H9 (cell line): ENCODE measurements at regions not wholly inside any gene's neighbourhood (a gene's known extent, or its start where the extent isn't known, plus 50 kb on each side); places are given as distances from the start of the nearest gene placed in this dataset.

Experiments
- DNase-seq: peaks from one replicate; pipeline ENCODE4 v3.0.0-alpha.2; 2017
- H2AFZ ChIP-seq: one replicate; pipeline ENCODE4 v1.6.1; 2013; ENCODE audit warnings: mild to moderate bottlenecking, low read length, control low read depth, moderate library complexity
- H2AK5ac ChIP-seq: 2 replicates; pipeline ENCODE4 v1.6.1; 2013; ENCODE audit warnings: low read length, control low read depth, mixed read lengths; ENCODE audit not compliant: insufficient read length
- H2BK120ac ChIP-seq: one replicate; pipeline ENCODE4 v1.6.1; 2013; ENCODE audit warnings: low read depth, mild to moderate bottlenecking, low read length, control low read depth, inconsistent platforms; ENCODE audit not compliant: poor library complexity, severe bottlenecking
- H2BK12ac ChIP-seq: 2 replicates; pipeline ENCODE4 v1.6.1; 2013; ENCODE audit warnings: low read length, control low read depth, mixed read lengths, low read depth; ENCODE audit not compliant: insufficient read length
- H2BK15ac ChIP-seq: 2 replicates; pipeline ENCODE4 v1.6.1; 2013; ENCODE audit warnings: low read depth, low read length, control low read depth
- H2BK20ac ChIP-seq: one replicate; pipeline ENCODE4 v1.6.1; 2013; ENCODE audit warnings: low read depth, mild to moderate bottlenecking, low read length, control low read depth, inconsistent platforms; ENCODE audit not compliant: poor library complexity, severe bottlenecking
- H2BK5ac ChIP-seq: 2 replicates; pipeline ENCODE4 v1.6.1; 2013; ENCODE audit warnings: low read length, control low read depth, mixed read lengths; ENCODE audit not compliant: insufficient read length
- H3K14ac ChIP-seq: 2 replicates; pipeline ENCODE4 v1.6.1; 2013; ENCODE audit warnings: low read length, control low read depth; ENCODE audit not compliant: insufficient read depth
- H3K18ac ChIP-seq: 2 replicates; pipeline ENCODE4 v1.6.1; 2013; ENCODE audit warnings: low read depth, mild to moderate bottlenecking, mixed read lengths, low read length, control low read depth; ENCODE audit not compliant: insufficient read length
- H3K23ac ChIP-seq: 2 replicates; pipeline ENCODE4 v1.6.1; 2013; ENCODE audit warnings: low read length, control low read depth, mixed read lengths, low read depth; ENCODE audit not compliant: insufficient read length
- H3K23me2 ChIP-seq: 2 replicates; pipeline ENCODE4 v1.6.1; 2013; ENCODE audit warnings: low read depth, mild to moderate bottlenecking, mixed read lengths, low read length, control low read depth; ENCODE audit not compliant: insufficient read length, poor library complexity, severe bottlenecking
- H3K27ac ChIP-seq: 2 replicates; pipeline ENCODE4 v1.5.1; 2013; ENCODE audit warnings: low read length, control low read depth, mixed read lengths, low read depth; ENCODE audit not compliant: insufficient read length
- H3K27me3 ChIP-seq: 2 replicates; pipeline ENCODE4 v1.6.1; 2013; ENCODE audit warnings: low read length, control low read depth, inconsistent platforms; ENCODE audit not compliant: insufficient read depth
- H3K4ac ChIP-seq: 2 replicates; pipeline ENCODE4 v1.6.1; 2013; ENCODE audit warnings: low read depth, mild to moderate bottlenecking, control low read depth, inconsistent platforms, low read length, moderate library complexity
- H3K4me1 ChIP-seq: 2 replicates; pipeline ENCODE4 v1.6.1; 2013; ENCODE audit warnings: low read length, control low read depth, inconsistent platforms; ENCODE audit not compliant: insufficient read depth
- H3K4me2 ChIP-seq: 2 replicates; pipeline ENCODE4 v1.6.1; 2013; ENCODE audit warnings: low read length, control low read depth, mixed read lengths; ENCODE audit not compliant: insufficient read length, insufficient read depth
- H3K56ac ChIP-seq: 2 replicates; pipeline ENCODE4 v1.6.1; 2013; ENCODE audit warnings: low read depth, mild to moderate bottlenecking, mixed read lengths, low read length, control low read depth; ENCODE audit not compliant: insufficient read length
- H3K79me1 ChIP-seq: 2 replicates; pipeline ENCODE4 v1.6.1; 2013; ENCODE audit warnings: low read depth, mild to moderate bottlenecking, moderate library complexity, low read length, control low read depth, inconsistent platforms; ENCODE audit not compliant: insufficient read depth, poor library complexity, severe bottlenecking
- H3K79me2 ChIP-seq: 2 replicates; pipeline ENCODE4 v1.6.1; 2013; ENCODE audit warnings: low read length, control low read depth, inconsistent platforms; ENCODE audit not compliant: insufficient read depth
- H3K9ac ChIP-seq: 2 replicates; pipeline ENCODE4 v1.6.1; 2013; ENCODE audit warnings: low read length, control low read depth, mixed read lengths; ENCODE audit not compliant: insufficient read length; ENCODE audit errors: extremely low read depth
- H3K9me3 ChIP-seq: one replicate; pipeline ENCODE4 v1.6.1; 2013; ENCODE audit warnings: low read depth, low read length, inconsistent platforms; ENCODE audit not compliant: control insufficient read depth
- H3T11ph ChIP-seq: one replicate; pipeline ENCODE4 v1.6.1; 2013; ENCODE audit warnings: mild to moderate bottlenecking, low read length, control low read depth, inconsistent platforms
- H4K20me1 ChIP-seq: one replicate; pipeline ENCODE4 v1.6.1; 2013; ENCODE audit not compliant: control insufficient read depth, insufficient read length, insufficient read depth
- H4K5ac ChIP-seq: 2 replicates; pipeline ENCODE4 v1.6.1; 2013; ENCODE audit warnings: low read depth, mild to moderate bottlenecking, mixed read lengths, low read length, control low read depth; ENCODE audit not compliant: insufficient read length
- H4K8ac ChIP-seq: replicated peaks from 2 replicates; pipeline ENCODE4 v1.6.1; 2013; ENCODE audit warnings: low read length, control low read depth, mixed read lengths, low read depth; ENCODE audit not compliant: insufficient read length
- H4K91ac ChIP-seq: 2 replicates; pipeline ENCODE4 v1.6.1; 2013; ENCODE audit warnings: low read depth, mild to moderate bottlenecking, moderate library complexity, mixed read lengths, low read length, control low read depth; ENCODE audit not compliant: insufficient read length
- H3K27ac Mint-ChIP-seq, 3 experiments: 2 replicates in 2 of 3; 3 replicates in 1 of 3; pipeline ENCODE4 v1.8.0; 2020 to 2021; ENCODE audit warnings: mixed read lengths in 3 of 3, mild to moderate bottlenecking in 1 of 3, moderate library complexity in 1 of 3
- H3K27me3 Mint-ChIP-seq: 2 replicates; pipeline ENCODE4 v1.8.0; 2021; ENCODE audit warnings: low read depth, mild to moderate bottlenecking, moderate library complexity, mixed read lengths
- H3K36me3 Mint-ChIP-seq, 3 experiments: 2 replicates in 2 of 3; 3 replicates in 1 of 3; pipeline ENCODE4 v1.8.0; 2020 to 2021; ENCODE audit warnings: low read depth in 3 of 3, mixed read lengths in 3 of 3; ENCODE audit not compliant: insufficient read depth in 1 of 3
- H3K4me1 Mint-ChIP-seq, 2 experiments: 2 replicates each; pipeline ENCODE4 v1.8.0; 2020; ENCODE audit warnings: mixed read lengths in 2 of 2
- H3K4me3 Mint-ChIP-seq, 2 experiments: 2 replicates in 1 of 2; 3 replicates in 1 of 2; pipeline ENCODE4 v1.8.0; 2020 to 2021; ENCODE audit warnings: mild to moderate bottlenecking in 2 of 2, mixed read lengths in 2 of 2, moderate library complexity in 1 of 2
- H3K9me3 Mint-ChIP-seq, 2 experiments: 2 replicates in 1 of 2; 3 replicates in 1 of 2; pipeline ENCODE4 v1.8.0; 2020; ENCODE audit warnings: mild to moderate bottlenecking in 2 of 2, mixed read lengths in 2 of 2, moderate library complexity in 1 of 2
- CTCF ChIP-seq: fragments of 200-600 bp; sonication (generic); conservative IDR thresholded peaks from 3 replicates; pipeline ENCODE4 v1.8.0; 2021; ENCODE audit warnings: antibody characterized with exemption, mild to moderate bottlenecking
- WGBS: extraction: QIAGEN DNeasy Blood & Tissue Kit; methylation state at CpG from one replicate; pipeline ENCODE4 v1.1.7; 2013; ENCODE audit warnings: missing lambda C conversion rate, low lambda C conversion rate, mixed read lengths; ENCODE audit not compliant: insufficient read length; ENCODE audit errors: extremely low coverage; 5-methylcytosine and 5-hydroxymethylcytosine counted together

- H3K23me2 ChIP-seq: no peaks in the 10 kb centered on the region
- H3K9me3 ChIP-seq: no peaks in the 10 kb centered on the region
- Mint-ChIP-seq H3K36me3 (no peaks in the 10 kb centered on the region), H3K27ac (no peak overlapping the region), H3K4me1 (peaks cover 32 to 43% of the 10 kb centered on the region in 2 experiments), H3K4me3 (no peak overlapping the region), H3K27me3 (no peaks in the 10 kb centered on the region; the same call in 1 of the 2 replicates), H3K9me3 (no peaks in the 10 kb centered on the region)
- H3K4me1 ChIP-seq: peaks cover 4% of the 10 kb centered on the region; the same call in 1 of the 2 replicates
- H3K4me2 ChIP-seq: no peak overlapping the region
- H2BK20ac ChIP-seq: no peak overlapping the region
- no peak overlapping the region for H2AFZ ChIP-seq
- H4K20me1 ChIP-seq: no peaks in the 10 kb centered on the region
- no peak overlapping the region for H2BK120ac ChIP-seq
- no peak overlapping the region for H3K56ac ChIP-seq
- TF ChIP-seq CTCF: no peak
- H2BK12ac ChIP-seq: no peak overlapping the region
- H4K91ac ChIP-seq: no peak overlapping the region
- no peak overlapping the region for H3K23ac ChIP-seq
- H2BK5ac ChIP-seq: no peak overlapping the region
- WGBS: no CpG with 5 or more reads among the region's 3 CpGs
- H3K4ac ChIP-seq: no peak overlapping the region
- DNase-seq: no peak
- no peak overlapping the region for H3K18ac ChIP-seq
- no peak overlapping the region for H2BK15ac ChIP-seq
- H3K79me2 ChIP-seq: no peaks in the 10 kb centered on the region
- H3K79me1 ChIP-seq: no peaks in the 10 kb centered on the region
- H3K9ac ChIP-seq: no peak overlapping the region
- no peaks in the 10 kb centered on the region for H3K27me3 ChIP-seq
- no peak overlapping the region for H4K5ac ChIP-seq
- no peak overlapping the region for H3K27ac ChIP-seq
- no peak overlapping the region for H2AK5ac ChIP-seq
- H3T11ph ChIP-seq: no peak overlapping the region
- no peak overlapping the region for H4K8ac ChIP-seq
- no peak overlapping the region for H3K14ac ChIP-seq
Observed at GRCh38 chr11:128338811-128339210, 248.5 kb downstream of the ETS1 start.
